Activated CD8-positive, alpha-beta memory T cell treated with anti-CD3 and anti-CD28 coated beads, Interleukin-2, amount 50 U/mL, for 1 hour (primary cell): ENCODE measurements at regions not wholly inside any gene's neighbourhood (a gene's known extent, or its start where the extent isn't known, plus 50 kb on each side); places are given as distances from the start of the nearest gene placed in this dataset.
"Not testable (repeated sequence)": the region's sequence is repeated elsewhere in the genome, so short reads cannot be mapped to it uniquely, and the experiment has no call there.

Experiments used
- DNase-seq: peaks from one replicate; pipeline ENCODE4 v3.0.0-alpha.2; 2020; ENCODE audit errors: extremely low read depth

GRCh38 chr6:103617642-103618041, 1242.1 kb downstream of the HACE1 start:
- DNase-seq: no peak

- DNase-seq: no peak
Measured at GRCh38 chr6:103587722-103588121, 1272.0 kb downstream of the HACE1 start.

GRCh38 chr6:103578115-103578514, 1281.6 kb downstream of the HACE1 start:
- DNase-seq: no peak

- no peak for DNase-seq
Measured at GRCh38 chr6:103570431-103570830, 1289.3 kb downstream of the HACE1 start.

GRCh38 chr6:103554911-103555310, 1304.8 kb downstream of the HACE1 start:
- no peak for DNase-seq

- no peak for DNase-seq
Measured at GRCh38 chr6:103538381-103538780, 1321.3 kb downstream of the HACE1 start.

GRCh38 chr6:103534814-103535213, 1324.9 kb downstream of the HACE1 start:
- DNase-seq: no peak

- DNase-seq: no peak
Measured at GRCh38 chr6:103534095-103534494, 1325.6 kb downstream of the HACE1 start.

- DNase-seq: no peak
Measured at GRCh38 chr6:103522045-103522444, 1337.7 kb downstream of the HACE1 start.

- no peak for DNase-seq
Measured at GRCh38 chr6:103516336-103516735, 1343.4 kb downstream of the HACE1 start.

GRCh38 chr6:103507052-103507451, 1352.7 kb downstream of the HACE1 start:
- DNase-seq: no peak

GRCh38 chr6:103505155-103505518, 1354.6 kb downstream of the HACE1 start:
- DNase-seq: no peak

- DNase-seq: no peak
Measured at GRCh38 chr6:103504501-103505154, 1355.1 kb downstream of the HACE1 start.

GRCh38 chr6:103496588-103496987, 1363.1 kb downstream of the HACE1 start:
- DNase-seq: not testable (repeated sequence)

- no peak for DNase-seq
Measured at GRCh38 chr6:103456652-103457051, 1403.1 kb downstream of the HACE1 start.

- DNase-seq: no peak
Measured at GRCh38 chr6:103455275-103455674, 1404.4 kb downstream of the HACE1 start.

GRCh38 chr6:103409475-103409874, 1450.2 kb downstream of the HACE1 start:
- DNase-seq: no peak

GRCh38 chr6:103405321-103405720, 1454.4 kb downstream of the HACE1 start:
- no peak for DNase-seq

- DNase-seq: no peak
Measured at GRCh38 chr6:103404799-103405198, 1454.9 kb downstream of the HACE1 start.

GRCh38 chr6:103396768-103397167, 1463.0 kb downstream of the HACE1 start:
- no peak for DNase-seq

- no peak for DNase-seq
Measured at GRCh38 chr6:103379272-103379671, 1480.4 kb downstream of the HACE1 start.

- no peak for DNase-seq
Measured at GRCh38 chr6:103367212-103367611, 1492.5 kb downstream of the HACE1 start.

- DNase-seq: no peak
Measured at GRCh38 chr6:103356531-103356930, 1503.2 kb downstream of the HACE1 start.

- no peak for DNase-seq
Measured at GRCh38 chr6:103344554-103345163, 1515.1 kb downstream of the HACE1 start.
